K562 (cell line): ENCODE measurements at regions not wholly inside any gene's neighbourhood (a gene's known extent, or its start where the extent isn't known, plus 50 kb on each side); places are given as distances from the start of the nearest gene placed in this dataset.

Experiments used
- ATAC-seq: fragments of 200-7000 bp; cut with Tn5 transposase; 3 replicates; pipeline ENCODE4 v1.9.1; 2020; ENCODE audit warnings: moderate library complexity
- BruUV-seq: library from RNA; stranded (reverse); fragments of 400-500 nt; replicated peaks from 2 replicates; lab custom pipeline; 2021; lab: Mats Ljungman, UMichigan
- CTCF ChIA-PET: fragments of 300-600 bp; formaldehyde crosslinking; extraction: SDS; loops from one replicate; lab custom pipeline; 2021; ENCODE audit warnings: low intra/inter-chr PET ratio; lab: Yijun Ruan, JAX
- POLR2A ChIA-PET: fragments of 300-600, 350-650 bp; sonication (Branson Sonifier 250); formaldehyde crosslinking; extraction: SDS; loops from one replicate; lab custom pipeline; 2021; ENCODE audit warnings: antibody characterized with exemption, inconsistent platforms; lab: Yijun Ruan, JAX
- DNase-seq, 4 experiments: peaks; one replicate each; pipeline versions ENCODE4 v3.0.0 to v3.0.0-alpha.2; 2011 to 2018; ENCODE audit warnings: low spot score in 3 of 4, mixed read lengths in 3 of 4; ENCODE audit errors: extremely low read depth in 1 of 4
- FAIRE-seq: peaks from 2 replicates; lab custom pipeline; 2011; peaks lifted over from hg19 to GRCh38; lab: Jason Lieb, UNC
- H2AFZ ChIP-seq: 2 replicates; pipeline ENCODE4 v1.6.0; 2011; ENCODE audit warnings: low read depth, low read length, control low read depth, inconsistent platforms
- H3K27ac ChIP-seq: fragments of 200-600 bp; 3 replicates; pipeline ENCODE4 v1.8.0; 2011; ENCODE audit warnings: low read depth, mild to moderate bottlenecking, control low read depth, inconsistent platforms, low read length, moderate library complexity, mixed read lengths; ENCODE audit errors: extremely low read depth
- H3K27me3 ChIP-seq, 2 experiments: fragments of 300-600 bp in 1 of 2; 2 replicates in 1 of 2; 3 replicates in 1 of 2; pipeline versions ENCODE4 v1.6.0 to v1.8.0; 2011; ENCODE audit warnings: inconsistent platforms in 2 of 2, low read length in 2 of 2, mild to moderate bottlenecking in 1 of 2, mixed read lengths in 1 of 2, moderate library complexity in 1 of 2; ENCODE audit not compliant: control insufficient read depth in 2 of 2, insufficient read depth in 2 of 2
- H3K36me3 ChIP-seq: fragments of 300-600 bp; 3 replicates; pipeline ENCODE4 v1.8.0; 2011; ENCODE audit warnings: mild to moderate bottlenecking, low read length, inconsistent platforms; ENCODE audit not compliant: control insufficient read depth, insufficient read depth
- H3K4me1 ChIP-seq, 2 experiments: fragments of 200-600 bp in 1 of 2; replicated peaks in 1 of 2; 2 replicates in 1 of 2; 3 replicates in 1 of 2; pipeline versions ENCODE4 v1.5.1 to v1.8.0; 2011; ENCODE audit warnings: inconsistent platforms in 2 of 2, low read length in 2 of 2, mild to moderate bottlenecking in 1 of 2, mixed read lengths in 1 of 2, moderate library complexity in 1 of 2; ENCODE audit not compliant: control insufficient read depth in 2 of 2, insufficient read depth in 2 of 2
- H3K4me2 ChIP-seq: 2 replicates; pipeline ENCODE4 v1.6.1; 2011; ENCODE audit warnings: low read length, control low read depth, inconsistent platforms, mixed read lengths; ENCODE audit not compliant: insufficient read depth
- H3K4me3 ChIP-seq: fragments of 200-600 bp; sonication (generic), shearing (Covaris generic); 2 replicates; pipeline ENCODE4 v1.5.1; 2016; ENCODE audit warnings: control low read depth, inconsistent platforms
- H3K79me2 ChIP-seq: fragments of 200-600 bp; 3 replicates; pipeline ENCODE4 v1.8.0; 2011; ENCODE audit warnings: low read length, inconsistent platforms; ENCODE audit not compliant: control insufficient read depth, insufficient read depth
- H3K9ac ChIP-seq, 2 experiments: 2 replicates each; pipeline versions ENCODE4 v1.6.0 to v1.6.1; 2011; ENCODE audit warnings: low read depth in 2 of 2, low read length in 2 of 2, control low read depth in 1 of 2, inconsistent platforms in 1 of 2, mild to moderate bottlenecking in 1 of 2, mixed read lengths in 1 of 2; ENCODE audit not compliant: insufficient read depth in 1 of 2
- H3K9me1 ChIP-seq: one replicate; pipeline ENCODE4 v1.6.0; 2011; ENCODE audit warnings: inconsistent platforms, mild to moderate bottlenecking, low read length, moderate library complexity; ENCODE audit not compliant: control insufficient read depth, insufficient read depth
- H3K9me3 ChIP-seq: replicated peaks from 2 replicates; pipeline ENCODE4 v1.5.1; 2011; ENCODE audit warnings: low read depth, low read length, inconsistent platforms; ENCODE audit not compliant: control insufficient read depth, insufficient read depth
- H4K20me1 ChIP-seq: replicated peaks from 2 replicates; pipeline ENCODE4 v1.6.1; 2011; ENCODE audit warnings: low read length, inconsistent platforms, mixed read lengths; ENCODE audit not compliant: control insufficient read depth, insufficient read depth
- CCAR2 ChIP-seq: fragments of 200-400 bp; formaldehyde crosslinking; IDR thresholded peaks from 2 replicates; pipeline ENCODE4 v1.6.1; 2017; ENCODE audit warnings: mild to moderate bottlenecking, low read depth, low read length
- DDX20 ChIP-seq: fragments of 450-650 bp; IDR thresholded peaks from 2 replicates; pipeline ENCODE4 v1.6.1; 2016; ENCODE audit warnings: missing genetic modification characterization, low read depth, mild to moderate bottlenecking, missing compliant biosample characterization, moderate library complexity
- HDAC8 ChIP-seq: fragments of 450-650 bp; IDR thresholded peaks from 2 replicates; pipeline ENCODE4 v1.6.1; 2016; ENCODE audit warnings: mild to moderate bottlenecking, missing genetic modification characterization, moderate library complexity, missing compliant biosample characterization
- HEY1 ChIP-seq: fragments of 250-450 bp; sonication (Bioruptor Pico); IDR thresholded peaks from 2 replicates; pipeline ENCODE4 v1.5.0; 2020; ENCODE audit warnings: mild to moderate bottlenecking, moderate library complexity, borderline replicate concordance
- L3MBTL2 ChIP-seq: fragments of 450-650 bp; IDR thresholded peaks from 2 replicates; pipeline ENCODE4 v1.6.1; 2016; ENCODE audit warnings: mild to moderate bottlenecking, moderate library complexity
- MYBL2 ChIP-seq, 2 experiments: fragments of 450-650 bp in 1 of 2; sonication (generic) in 1 of 2; formaldehyde crosslinking in 1 of 2; IDR thresholded peaks; 2 replicates each; pipeline versions ENCODE4 v1.6.1 to v1.8.1; 2017 to 2022; ENCODE audit warnings: borderline replicate concordance in 1 of 2, inconsistent platforms in 1 of 2, low read depth in 1 of 2, mild to moderate bottlenecking in 1 of 2, missing genetic modification reagents in 1 of 2, moderate library complexity in 1 of 2
- NR2F6 ChIP-seq: fragments of 450-650 bp; formaldehyde crosslinking; IDR thresholded peaks from 2 replicates; pipeline ENCODE4 v1.4.0; 2020; ENCODE audit warnings: mild to moderate bottlenecking
- POLR2G ChIP-seq: fragments of 200-400 bp; formaldehyde crosslinking; IDR thresholded peaks from 2 replicates; pipeline ENCODE4 v1.6.1; 2017; ENCODE audit warnings: low read depth, mild to moderate bottlenecking, antibody characterized with exemption, low read length, moderate library complexity
- RCOR1 ChIP-seq, 2 experiments: IDR thresholded peaks; 2 replicates each; pipeline ENCODE4 v1.6.1; 2012; ENCODE audit warnings: low read depth in 2 of 2, low read length in 2 of 2, borderline replicate concordance in 1 of 2, improper control_type of control experiment in 1 of 2
- SIRT6 ChIP-seq: IDR thresholded peaks from one replicate; pipeline ENCODE4 v1.6.1; 2012; ENCODE audit warnings: low read depth, mild to moderate bottlenecking, control low read depth, inconsistent platforms, low read length, moderate library complexity
- ZBTB34 ChIP-seq: fragments of 250-450 bp; sonication (Bioruptor Pico); IDR thresholded peaks from 2 replicates; pipeline ENCODE4 v1.8.0; 2021; ENCODE audit warnings: mild to moderate bottlenecking, moderate library complexity
- ZNF224 ChIP-seq: sonication (generic); formaldehyde crosslinking; IDR thresholded peaks from 2 replicates; pipeline ENCODE4 v1.8.0; 2022; ENCODE audit warnings: mild to moderate bottlenecking, missing genetic modification reagents
- ZNF449 ChIP-seq: fragments of 250-450 bp; sonication (Bioruptor Pico); IDR thresholded peaks from 2 replicates; pipeline ENCODE4 v1.8.0; 2022; ENCODE audit warnings: moderate library complexity, mild to moderate bottlenecking, inconsistent platforms
- ZNF778 ChIP-seq: fragments of 450-650 bp; formaldehyde crosslinking; IDR thresholded peaks from 2 replicates; pipeline ENCODE4 v1.4.0; 2020; ENCODE audit warnings: mild to moderate bottlenecking, moderate library complexity
- WGBS: fragments of 100-300 bp; shearing (Covaris generic); methylation state at CpG from one replicate; pipeline ENCODE4 v1.1.6; 2016; ENCODE audit warnings: low coverage, mixed read lengths; ENCODE audit not compliant: insufficient coverage; ENCODE audit errors: missing lambda C conversion rate; 5-methylcytosine and 5-hydroxymethylcytosine counted together
- in situ Hi-C: fragments of 300-500 bp; cut with MboI; formaldehyde crosslinking; loops from 4 replicates; pipeline ENCODE4 v1.15.0; 2018; ENCODE audit warnings: inconsistent platforms, mixed read lengths
- intact Hi-C: fragments of 100-400 bp; cut with micrococcal nuclease; formaldehyde crosslinking; loops from 2 replicates; pipeline ENCODE4 v1.14.2; 2022
- TF ChIP-seq, protein P1 (sequence below): sonication (generic); formaldehyde crosslinking; IDR thresholded peaks from 2 replicates; pipeline ENCODE4 v1.5.0; 2020; ENCODE audit warnings: missing genetic modification reagents
- TF ChIP-seq, protein P2 (sequence below): fragments of 450-650 bp; formaldehyde crosslinking; IDR thresholded peaks from 2 replicates; pipeline ENCODE4 v1.4.0; 2020; ENCODE audit warnings: mild to moderate bottlenecking, mixed read lengths

DNA sequence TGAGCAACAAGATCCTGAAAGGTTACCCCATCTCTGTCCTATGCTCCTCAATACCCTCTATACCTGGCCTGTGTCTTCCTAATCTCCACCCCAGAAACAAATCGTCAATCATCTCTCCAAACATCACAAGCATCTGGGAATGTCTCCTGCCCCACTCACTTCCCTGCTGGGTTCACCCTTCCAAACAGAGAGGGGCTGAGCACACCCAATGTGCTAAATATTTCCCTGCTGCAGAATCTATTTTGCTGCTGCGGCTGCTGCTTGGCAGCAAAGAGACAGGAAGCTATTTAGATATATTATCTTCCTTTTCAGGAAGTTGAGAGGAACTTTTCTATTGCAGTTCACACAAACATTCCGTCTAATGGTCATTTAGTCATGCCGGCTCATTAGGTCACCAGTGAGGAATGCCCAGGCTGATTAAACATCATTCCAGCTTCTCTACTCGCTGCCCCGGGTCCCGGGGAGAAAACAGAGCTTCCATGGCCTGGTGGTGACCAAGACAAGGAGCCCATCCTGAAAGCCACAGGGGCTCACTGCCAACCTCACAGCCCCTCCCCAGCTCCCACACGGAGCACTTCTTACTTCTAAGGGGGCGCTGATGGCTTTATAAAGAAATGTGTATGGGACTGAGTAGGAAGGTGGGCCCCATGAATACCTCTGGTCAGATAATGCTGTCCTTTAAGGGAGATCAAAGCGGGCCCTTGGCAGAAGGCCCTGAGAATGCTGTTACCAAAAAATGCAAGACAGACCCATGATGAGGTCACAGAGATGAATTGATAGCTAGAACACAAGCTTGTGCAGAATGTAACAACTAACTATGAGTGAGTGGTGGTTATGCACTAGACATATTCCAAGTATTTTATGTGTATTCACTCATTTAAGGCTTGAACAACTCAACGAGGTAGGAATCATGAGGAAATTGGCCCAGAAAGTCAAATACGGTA, 218.3 kb downstream of the SOX9 start:
- Histone ChIP-seq H3K4me1 (no peaks in the 10 kb centered on the region), H2AFZ (no peak overlapping the region), H3K9me1 (no peaks in the 10 kb centered on the region), H3K36me3 (no peaks in the 10 kb centered on the region), H3K79me2 (no peaks in the 10 kb centered on the region), H3K9ac (no peak overlapping the region), H3K27me3 (no peaks in the 10 kb centered on the region; a peak in 1 of 5 replicates), H3K27ac (no peak overlapping the region), H3K4me2 (no peak overlapping the region), H3K4me3 (no peak overlapping the region), H4K20me1 (no peaks in the 10 kb centered on the region), H3K9me3 (no peaks in the 10 kb centered on the region)
- intact Hi-C loops (no loop called here), in situ Hi-C loops (no loop called here)
- CTCF ChIA-PET: no interaction called here
- POLR2A ChIA-PET: interaction anchor here (0.5 to 1.1 kb wide), 2 partner anchors 10 to 102 kb away, joined by 3 to 6 read pairs; no protein-coding TSS in a partner anchor
- DNase-seq (no peak), ATAC-seq (no peak), FAIRE-seq (no peak)
- WGBS: under 1% methylated on average over 11 of the region's 12 CpGs
- no TSS peak for BruUV-seq
- TF ChIP-seq CCAR2 (no peak), POLR2G (no peak), ZBTB34 (CRISPR knock-in tag) (no peak), SIRT6 (no peak), L3MBTL2 (no peak), ZNF224 (CRISPR knock-in tag) (no peak), RCOR1 (IDR thresholded peaks at IDR 0.05; ENCODE audit: borderline replicate concordance in 1 of 2, low read depth in 2 of 2, low read length in 2 of 2) (no peak), NR2F6 (CRISPR knock-in tag) (no peak), HEY1 (no peak), ZNF449 (CRISPR knock-in tag) (no peak), DDX20 (tag) (no peak), HDAC8 (tag) (no peak), MYBL2 (IDR thresholded peaks at IDR 0.05; ENCODE audit: low read depth) (no peak), MYBL2 (CRISPR knock-in tag; IDR thresholded peaks at IDR 0.05; ENCODE audit: borderline replicate concordance) (no peak), ZNF778 (CRISPR knock-in tag) (no peak)
- TF ChIP-seq, protein P1, sequence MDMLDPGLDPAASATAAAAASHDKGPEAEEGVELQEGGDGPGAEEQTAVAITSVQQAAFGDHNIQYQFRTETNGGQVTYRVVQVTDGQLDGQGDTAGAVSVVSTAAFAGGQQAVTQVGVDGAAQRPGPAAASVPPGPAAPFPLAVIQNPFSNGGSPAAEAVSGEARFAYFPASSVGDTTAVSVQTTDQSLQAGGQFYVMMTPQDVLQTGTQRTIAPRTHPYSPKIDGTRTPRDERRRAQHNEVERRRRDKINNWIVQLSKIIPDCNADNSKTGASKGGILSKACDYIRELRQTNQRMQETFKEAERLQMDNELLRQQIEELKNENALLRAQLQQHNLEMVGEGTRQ (CRISPR knock-in tag): no peak
- TF ChIP-seq, protein P2, sequence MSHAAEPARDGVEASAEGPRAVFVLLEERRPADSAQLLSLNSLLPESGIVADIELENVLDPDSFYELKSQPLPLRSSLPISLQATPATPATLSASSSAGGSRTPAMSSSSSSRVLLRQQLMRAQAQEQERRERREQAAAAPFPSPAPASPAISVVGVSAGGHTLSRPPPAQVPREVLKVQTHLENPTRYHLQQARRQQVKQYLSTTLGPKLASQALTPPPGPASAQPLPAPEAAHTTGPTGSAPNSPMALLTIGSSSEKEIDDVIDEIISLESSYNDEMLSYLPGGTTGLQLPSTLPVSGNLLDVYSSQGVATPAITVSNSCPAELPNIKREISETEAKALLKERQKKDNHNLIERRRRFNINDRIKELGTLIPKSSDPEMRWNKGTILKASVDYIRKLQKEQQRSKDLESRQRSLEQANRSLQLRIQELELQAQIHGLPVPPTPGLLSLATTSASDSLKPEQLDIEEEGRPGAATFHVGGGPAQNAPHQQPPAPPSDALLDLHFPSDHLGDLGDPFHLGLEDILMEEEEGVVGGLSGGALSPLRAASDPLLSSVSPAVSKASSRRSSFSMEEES (CRISPR knock-in tag): no peak
